Renal cortex interstitium (tissue), 11 donors: ENCODE measurements at regions not wholly inside any gene's neighbourhood (a gene's known extent, or its start where the extent isn't known, plus 50 kb on each side); places are given as distances from the start of the nearest gene placed in this dataset.

Source experiments
- DNase-seq, 11 donors: peaks; one replicate each; pipeline ENCODE4 v3.0.0-alpha.2; 2013; ENCODE audit warnings: low read depth in 9 of 11, low spot score in 4 of 11; ENCODE audit errors: extremely low read depth in 1 of 11

DNA sequence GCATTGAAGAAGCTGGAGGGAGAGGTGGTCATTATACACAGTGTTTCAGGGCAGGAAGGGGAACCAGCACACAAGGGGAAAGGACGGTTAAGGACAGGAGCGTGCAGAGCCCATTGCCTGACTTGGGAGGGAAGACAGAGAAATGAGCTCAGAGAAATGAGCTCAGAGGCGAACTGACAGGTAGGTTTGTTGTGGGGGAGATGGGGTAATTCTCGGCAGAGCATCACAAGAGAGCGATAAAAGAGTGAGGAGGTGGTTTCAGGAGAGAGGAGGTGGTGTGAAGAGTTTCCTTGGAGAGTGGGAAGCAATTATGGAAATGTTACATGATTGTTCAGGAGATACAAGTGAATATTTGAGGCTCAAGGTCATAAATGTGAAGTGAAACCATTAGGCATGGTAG lies 61.0 kb downstream of the MRGPRX1 start:
- no peak for DNase-seq

DNA sequence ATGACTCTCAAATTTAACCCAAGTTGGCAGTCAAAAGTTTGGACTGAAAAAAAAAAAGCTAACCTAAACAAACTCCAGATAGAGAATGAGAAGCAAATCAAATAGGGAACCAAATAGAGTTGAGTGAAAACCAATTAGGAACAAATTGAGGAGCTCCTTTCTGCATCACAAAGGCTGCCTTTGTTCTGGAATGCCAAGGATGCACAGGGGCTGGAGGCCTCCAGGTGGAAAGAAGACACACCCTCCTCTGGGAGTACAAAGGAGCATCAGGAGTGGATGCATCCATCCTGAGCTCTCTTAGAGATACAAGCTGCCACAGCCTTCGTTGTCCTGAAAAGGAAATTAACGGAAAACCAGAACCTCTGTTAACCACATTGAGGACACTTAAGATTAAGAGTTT lies 73.3 kb downstream of the MRGPRX1 start:
- DNase-seq, result no peak

- no peak for DNase-seq
Observed at GRCh38 chr11:18865261-18865660, 73.7 kb upstream of the PTPN5 start.

- DNase-seq, result peak in 2 of 11 donors; percentile 2 to 9
Observed at GRCh38 chr11:18853086-18853720, 61.6 kb upstream of the PTPN5 start.

DNA sequence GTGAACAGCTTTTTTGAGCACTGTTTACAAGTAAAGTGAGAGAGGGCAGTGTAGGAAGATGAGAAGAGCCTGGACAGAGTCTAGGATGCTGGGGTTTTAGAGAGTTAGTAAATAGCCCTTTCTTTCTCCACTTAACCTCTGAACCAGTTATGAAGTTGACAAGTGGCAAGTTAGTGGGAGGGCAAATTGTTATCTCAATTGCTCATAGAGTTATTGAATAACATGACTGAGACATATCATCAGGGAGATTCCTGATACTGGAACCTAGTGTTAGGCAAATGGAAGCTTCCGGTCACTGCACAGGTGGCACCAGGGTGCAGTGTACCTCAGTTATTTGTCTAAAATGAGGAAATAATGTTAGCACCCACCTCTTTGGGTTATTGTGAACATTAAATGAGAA lies 57.8 kb upstream of the PTPN5 start:
- DNase-seq, result no peak

GRCh38 chr11:18844753-18845367 lies 53.3 kb upstream of the PTPN5 start:
- no peak for DNase-seq
